Lower leg skin (tissue), 3 donors: ENCODE measurements at regions not wholly inside any gene's neighbourhood (a gene's known extent, or its start where the extent isn't known, plus 50 kb on each side); places are given as distances from the start of the nearest gene placed in this dataset.

Experiments used
- POLR2A ChIP-seq, 2 donors: fragments of 450-650 bp; IDR thresholded peaks; one replicate each; pipeline ENCODE4 v1.6.1; 2016 to 2017; ENCODE audit warnings: antibody characterized with exemption in 2 of 2, mild to moderate bottlenecking in 1 of 2, moderate library complexity in 1 of 2
- TF ChIP-seq, protein P1 (sequence below), 3 donors: fragments of 450-650 bp; IDR thresholded peaks; one replicate each; pipeline ENCODE4 v1.5.1; 2016; ENCODE audit warnings: antibody characterized with exemption in 3 of 3, mild to moderate bottlenecking in 3 of 3, moderate library complexity in 2 of 3

- TF ChIP-seq POLR2A (IDR thresholded peaks at IDR 0.05), result no peak
- TF ChIP-seq, protein P1, sequence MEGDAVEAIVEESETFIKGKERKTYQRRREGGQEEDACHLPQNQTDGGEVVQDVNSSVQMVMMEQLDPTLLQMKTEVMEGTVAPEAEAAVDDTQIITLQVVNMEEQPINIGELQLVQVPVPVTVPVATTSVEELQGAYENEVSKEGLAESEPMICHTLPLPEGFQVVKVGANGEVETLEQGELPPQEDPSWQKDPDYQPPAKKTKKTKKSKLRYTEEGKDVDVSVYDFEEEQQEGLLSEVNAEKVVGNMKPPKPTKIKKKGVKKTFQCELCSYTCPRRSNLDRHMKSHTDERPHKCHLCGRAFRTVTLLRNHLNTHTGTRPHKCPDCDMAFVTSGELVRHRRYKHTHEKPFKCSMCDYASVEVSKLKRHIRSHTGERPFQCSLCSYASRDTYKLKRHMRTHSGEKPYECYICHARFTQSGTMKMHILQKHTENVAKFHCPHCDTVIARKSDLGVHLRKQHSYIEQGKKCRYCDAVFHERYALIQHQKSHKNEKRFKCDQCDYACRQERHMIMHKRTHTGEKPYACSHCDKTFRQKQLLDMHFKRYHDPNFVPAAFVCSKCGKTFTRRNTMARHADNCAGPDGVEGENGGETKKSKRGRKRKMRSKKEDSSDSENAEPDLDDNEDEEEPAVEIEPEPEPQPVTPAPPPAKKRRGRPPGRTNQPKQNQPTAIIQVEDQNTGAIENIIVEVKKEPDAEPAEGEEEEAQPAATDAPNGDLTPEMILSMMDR (IDR thresholded peaks at IDR 0.05), result no peak
These were observed 257.1 kb downstream of the BCL11A start for GRCh38 chr2:60296219-60296955.
